ENCODE measurements at regions not wholly inside any gene's neighbourhood (a gene's known extent, or its start where the extent isn't known, plus 50 kb on each side); places are given as distances from the start of the nearest gene placed in this dataset.

DNA sequence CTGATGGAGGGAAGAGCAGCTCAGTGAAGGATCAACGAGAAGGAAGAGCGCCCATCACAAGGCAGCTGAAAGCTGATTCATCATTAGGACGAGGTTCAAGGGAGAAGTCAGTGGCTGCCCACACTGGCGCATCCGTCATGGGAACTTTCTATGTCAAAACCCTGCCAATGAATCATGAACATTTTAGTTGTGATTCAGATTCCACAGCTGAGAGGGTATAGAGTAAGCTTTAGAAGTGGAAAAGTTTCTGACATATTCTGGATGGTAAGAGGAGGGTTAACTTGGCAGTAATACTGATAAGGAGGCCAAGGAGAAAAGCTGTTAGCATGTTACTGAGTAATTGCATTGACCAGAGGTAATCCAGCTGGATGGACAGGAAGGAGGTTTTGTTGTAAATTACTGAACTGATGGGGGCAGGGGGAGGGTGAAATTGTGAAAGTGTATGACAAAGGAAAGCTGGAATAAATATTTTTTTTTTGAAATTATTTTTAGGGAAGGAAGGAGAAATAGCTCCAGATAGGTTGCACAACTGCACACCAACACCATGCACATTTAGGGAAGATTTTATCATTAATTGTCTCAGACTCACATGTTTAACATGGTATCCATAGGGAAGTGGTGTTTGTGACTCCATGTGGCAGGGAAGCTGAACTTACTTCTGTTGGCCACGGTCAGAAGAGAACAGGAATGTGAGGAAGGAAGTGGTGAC, 78.3 kb upstream of the NRP1 start:
- DNase-seq (ENCODE audit: low spot score in 2 of 2), result no peak

DNA sequence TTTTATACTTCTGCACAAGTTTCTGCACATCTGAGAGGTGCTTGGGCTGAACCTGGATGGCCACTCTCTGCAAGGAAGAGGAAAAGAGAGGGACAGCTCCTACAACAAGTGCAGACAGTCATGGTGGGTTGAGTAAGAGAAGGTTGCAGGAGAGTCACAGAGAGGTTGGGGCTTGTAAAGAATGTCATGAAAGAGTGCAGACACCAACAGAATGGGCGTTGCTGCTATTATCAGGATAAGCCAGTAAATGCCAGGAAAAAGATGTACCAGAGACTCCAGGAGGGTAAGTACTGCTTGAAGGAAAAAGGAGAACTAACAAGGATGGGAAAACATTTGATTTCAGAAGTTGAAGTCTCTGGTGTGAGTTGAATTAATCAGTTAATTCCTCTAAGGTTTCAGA, 77.8 kb upstream of the NRP1 start:
- DNase-seq (ENCODE audit: low spot score in 2 of 2) (no peak), FAIRE-seq (no peak)

More for the DNA sequence above, 78.3 kb upstream of the NRP1 start:
- no peak for FAIRE-seq

DNA sequence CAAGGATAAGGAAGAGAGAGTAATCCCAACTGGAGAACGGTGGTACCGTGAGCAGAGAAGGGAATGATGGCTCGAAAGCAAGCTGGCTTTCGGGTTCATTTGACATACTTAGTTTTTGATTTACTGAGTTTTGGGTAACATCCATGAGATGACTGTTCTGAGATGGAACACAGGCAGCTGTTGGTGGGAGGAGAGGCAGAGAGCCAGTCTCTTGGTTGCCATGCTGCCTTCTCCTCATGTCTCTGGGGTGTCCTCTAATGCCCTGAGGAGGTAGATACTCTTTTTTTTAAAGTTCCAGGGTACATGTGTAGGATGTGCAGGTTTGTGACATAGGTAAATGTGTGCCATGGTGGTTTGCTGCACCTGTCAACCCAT, 76.4 kb upstream of the NRP1 start:
- no peak for DNase-seq (ENCODE audit: low spot score in 2 of 2)

DNA sequence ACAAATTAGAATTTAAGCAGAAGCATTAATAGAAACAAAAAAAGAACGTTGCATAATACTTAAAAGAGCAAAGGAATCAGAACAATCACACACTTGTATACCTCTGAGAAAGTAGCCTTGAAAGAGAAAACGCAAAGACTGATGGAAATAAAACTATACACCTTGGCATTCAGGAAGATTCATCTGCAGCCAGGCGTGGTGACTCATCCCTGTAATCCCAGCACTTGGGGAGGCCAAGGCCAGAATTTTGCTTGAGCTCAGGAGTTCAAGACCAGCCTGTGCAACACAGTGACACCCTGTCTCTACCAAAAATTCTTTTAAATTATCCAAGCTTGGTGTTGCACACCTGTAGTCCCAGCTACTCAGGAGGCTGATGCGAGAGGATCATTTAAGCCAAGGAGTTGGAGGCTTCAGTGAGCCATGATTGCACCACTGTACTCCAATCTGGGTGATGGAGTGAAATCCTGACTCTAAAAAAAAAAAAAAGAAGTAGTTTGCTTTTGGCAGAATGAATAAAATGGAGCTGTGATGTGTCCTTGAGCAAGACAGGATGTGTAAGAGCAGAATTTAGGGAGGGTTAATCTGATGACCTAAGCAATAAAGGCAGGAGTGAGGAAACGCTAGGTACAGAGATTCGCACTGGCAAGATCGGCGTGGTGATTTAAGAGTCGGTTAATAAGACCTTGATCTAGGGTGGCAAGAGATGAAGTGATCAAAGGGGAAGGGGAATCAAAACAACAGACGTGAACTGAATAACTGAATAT, 75.8 kb upstream of the NRP1 start:
- no peak for DNase-seq (ENCODE audit: low spot score in 2 of 2)
- no peak for FAIRE-seq

More for the DNA sequence above, 76.4 kb upstream of the NRP1 start:
- no peak for FAIRE-seq

DNA sequence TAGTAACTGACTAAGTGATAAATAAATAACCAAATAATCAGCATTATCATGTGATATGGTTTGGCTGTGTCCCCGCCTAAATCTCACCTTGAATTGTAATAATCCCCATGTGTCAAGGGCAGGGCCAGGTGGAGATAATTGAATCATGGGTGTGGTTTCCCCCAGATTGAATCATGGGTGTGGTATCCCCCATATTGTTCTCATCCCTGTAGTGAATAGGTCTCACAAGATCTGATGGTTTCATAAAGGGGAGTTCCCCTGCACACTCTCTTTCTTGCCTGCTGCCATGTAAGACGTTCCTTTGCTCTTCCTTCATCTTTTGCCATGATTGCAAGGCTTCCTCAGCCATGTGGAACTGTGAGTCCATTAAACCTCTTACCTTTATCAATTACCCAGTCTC, 72.1 kb upstream of the NRP1 start:
- FAIRE-seq (no peak), DNase-seq (ENCODE audit: low spot score in 2 of 2) (no peak)

DNA sequence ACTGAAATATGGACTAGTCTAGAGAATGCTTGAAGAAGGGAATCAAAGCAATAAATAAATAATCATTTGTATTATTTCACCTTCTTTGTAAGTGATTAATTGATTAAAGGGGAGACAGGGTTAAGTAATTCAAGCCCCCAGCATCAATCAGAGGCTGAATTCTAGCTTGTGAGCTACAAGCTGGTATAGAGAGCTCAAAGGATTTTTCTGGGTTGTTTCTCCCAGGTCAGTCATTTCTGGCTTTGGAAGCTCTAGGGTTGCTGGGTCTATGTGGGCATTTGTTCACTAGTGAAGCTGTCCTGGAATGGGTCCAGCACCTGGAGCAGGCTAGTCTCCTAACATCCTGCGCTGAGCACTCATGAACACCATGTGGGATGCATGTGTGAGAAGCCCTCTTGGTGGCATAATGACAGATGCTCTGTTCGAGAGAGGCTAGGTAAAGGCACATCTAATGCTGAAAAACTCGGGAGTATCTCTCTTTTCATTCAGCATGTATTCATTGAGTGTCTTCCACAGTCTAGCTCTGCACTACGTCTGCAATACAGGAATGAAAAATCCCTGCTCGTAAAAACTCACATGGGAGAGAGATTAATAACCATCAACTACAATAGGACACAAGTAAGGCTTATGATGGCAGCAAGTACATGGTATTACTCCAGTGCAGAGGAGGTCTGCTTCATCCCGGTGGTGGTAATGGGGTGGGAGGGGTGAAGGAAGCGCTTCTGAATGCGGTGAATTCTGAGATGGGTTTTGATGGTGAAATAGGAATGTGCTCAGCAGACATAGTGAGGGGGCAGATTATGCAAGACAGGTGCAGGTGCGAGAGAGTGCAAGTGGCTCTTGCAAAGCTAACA, 68.0 kb upstream of the NRP1 start:
- DNase-seq (ENCODE audit: low spot score in 2 of 2), result no peak
- no peak for FAIRE-seq

DNA sequence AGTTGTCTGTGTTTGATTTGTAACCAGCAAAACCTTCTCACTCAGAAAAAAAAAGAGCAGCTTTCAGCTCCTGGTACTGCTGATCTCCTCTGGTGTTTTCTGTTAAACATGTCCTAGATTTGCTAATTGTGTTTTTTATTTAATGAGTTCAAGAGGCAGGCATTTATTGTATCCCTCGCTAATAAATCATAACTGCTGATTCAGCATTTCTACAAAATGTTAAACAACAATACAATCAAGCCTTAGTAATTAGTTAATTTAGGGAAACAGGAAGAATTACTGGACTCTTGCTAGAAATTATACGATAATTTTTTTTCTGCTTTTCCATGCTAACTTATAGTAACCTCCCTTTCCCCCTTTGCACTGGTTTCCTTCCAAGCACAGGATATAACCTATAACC, 66.8 kb upstream of the NRP1 start:
- DNase-seq (ENCODE audit: low spot score in 2 of 2) (no peak), FAIRE-seq (no peak)

DNA sequence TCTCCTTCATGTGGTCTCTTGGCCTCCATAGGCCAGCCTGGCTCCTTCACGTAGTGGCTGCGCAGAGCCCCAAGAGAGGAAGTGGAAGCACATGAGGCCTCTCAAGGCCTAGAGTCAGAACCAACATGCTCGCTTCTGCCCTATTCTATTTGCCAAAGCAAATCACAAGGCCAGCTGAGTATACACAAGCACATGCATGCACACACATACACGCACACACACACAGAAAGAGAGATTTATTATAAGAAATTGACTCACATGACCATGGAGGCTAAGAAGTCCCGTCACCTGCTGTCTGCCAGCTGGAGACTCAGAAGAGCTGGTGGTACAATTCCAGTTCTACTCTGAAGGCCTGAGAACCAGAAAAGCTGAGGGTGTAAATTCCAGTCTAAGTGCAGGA, 64.3 kb upstream of the NRP1 start:
- DNase-seq (ENCODE audit: low spot score in 2 of 2) (no peak), FAIRE-seq (no peak)

DNA sequence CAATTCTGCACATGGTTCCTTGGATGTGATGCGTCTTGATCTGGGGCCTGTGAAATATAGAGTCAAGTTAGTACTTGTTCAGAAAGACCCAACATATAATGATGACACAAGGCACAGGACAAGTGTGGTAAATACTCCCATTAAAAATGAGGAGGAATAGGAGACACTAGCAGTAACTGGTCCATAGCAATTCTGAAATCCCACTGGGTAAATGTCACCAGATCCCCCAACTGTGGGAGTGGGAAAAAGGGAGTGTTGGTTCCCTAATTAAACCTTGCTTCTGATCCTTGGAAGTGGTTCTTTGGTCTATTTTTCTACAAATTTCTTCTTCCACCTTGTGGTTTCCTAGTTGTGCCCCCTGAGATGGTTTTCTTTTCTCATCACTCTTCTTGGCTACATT, 62.5 kb upstream of the NRP1 start:
- FAIRE-seq (no peak), DNase-seq (ENCODE audit: low spot score in 2 of 2) (no peak)

DNA sequence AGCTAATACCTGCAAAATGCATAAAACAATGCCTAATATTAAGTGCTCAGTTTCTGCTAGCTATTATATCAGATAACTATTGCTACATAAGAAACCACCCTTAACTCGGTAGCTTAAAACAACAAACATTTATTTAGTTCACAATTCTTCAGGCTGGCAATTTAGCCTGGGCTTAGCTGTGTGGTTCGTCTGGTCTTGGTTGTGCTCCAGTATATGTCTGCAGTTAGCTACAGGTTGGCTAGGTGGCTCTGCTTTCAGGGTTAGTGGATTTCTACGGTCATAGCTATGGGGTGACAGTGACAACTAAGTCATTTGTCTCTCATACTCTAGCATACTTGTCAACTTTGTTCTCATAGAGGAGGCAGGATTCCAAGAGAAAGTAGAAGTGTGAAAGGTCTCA, 61.8 kb upstream of the NRP1 start:
- DNase-seq (ENCODE audit: low spot score in 2 of 2) (no peak), FAIRE-seq (no peak)

DNA sequence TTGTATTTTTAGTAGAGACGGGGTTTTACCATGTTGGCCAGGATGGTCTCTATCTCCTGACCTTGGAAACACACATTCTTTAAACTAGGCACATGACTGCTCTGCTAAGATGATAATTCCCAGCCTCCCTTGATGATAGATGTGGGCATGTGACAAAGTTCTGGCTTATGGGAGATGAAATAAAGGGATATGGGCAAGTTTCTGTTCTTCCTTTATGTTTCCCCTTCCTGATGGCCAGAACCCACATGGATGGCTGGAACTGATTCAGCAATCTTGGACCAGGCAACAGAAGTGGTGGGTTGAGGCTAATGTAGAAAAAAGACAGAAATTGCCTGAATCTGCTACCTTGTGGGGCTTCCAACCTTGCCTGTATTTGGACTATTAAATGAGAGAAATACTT, 60.7 kb upstream of the NRP1 start:
- DNase-seq (ENCODE audit: low spot score in 2 of 2), result no peak
- FAIRE-seq, result no peak

DNA sequence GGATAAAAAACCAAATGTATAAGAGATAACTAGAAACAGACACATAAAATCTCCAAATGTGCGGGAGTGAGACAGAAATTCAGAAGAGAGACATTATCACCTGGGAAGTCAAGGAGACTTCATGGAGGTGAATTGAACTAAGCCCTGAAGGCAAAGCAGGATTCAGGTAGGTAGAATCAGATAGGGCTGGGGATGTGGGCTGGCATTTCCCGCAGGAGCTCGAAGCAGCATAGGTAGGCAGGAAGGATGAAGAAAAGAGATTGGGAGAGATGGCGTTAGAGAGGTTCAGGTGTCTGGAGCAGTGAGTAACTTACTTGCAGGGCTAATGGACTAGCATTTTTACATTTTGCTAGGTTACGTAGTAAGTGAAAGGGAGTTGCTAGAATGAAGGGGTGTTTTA, 58.2 kb upstream of the NRP1 start:
- DNase-seq (ENCODE audit: low spot score in 2 of 2) (no peak), FAIRE-seq (no peak)

DNA sequence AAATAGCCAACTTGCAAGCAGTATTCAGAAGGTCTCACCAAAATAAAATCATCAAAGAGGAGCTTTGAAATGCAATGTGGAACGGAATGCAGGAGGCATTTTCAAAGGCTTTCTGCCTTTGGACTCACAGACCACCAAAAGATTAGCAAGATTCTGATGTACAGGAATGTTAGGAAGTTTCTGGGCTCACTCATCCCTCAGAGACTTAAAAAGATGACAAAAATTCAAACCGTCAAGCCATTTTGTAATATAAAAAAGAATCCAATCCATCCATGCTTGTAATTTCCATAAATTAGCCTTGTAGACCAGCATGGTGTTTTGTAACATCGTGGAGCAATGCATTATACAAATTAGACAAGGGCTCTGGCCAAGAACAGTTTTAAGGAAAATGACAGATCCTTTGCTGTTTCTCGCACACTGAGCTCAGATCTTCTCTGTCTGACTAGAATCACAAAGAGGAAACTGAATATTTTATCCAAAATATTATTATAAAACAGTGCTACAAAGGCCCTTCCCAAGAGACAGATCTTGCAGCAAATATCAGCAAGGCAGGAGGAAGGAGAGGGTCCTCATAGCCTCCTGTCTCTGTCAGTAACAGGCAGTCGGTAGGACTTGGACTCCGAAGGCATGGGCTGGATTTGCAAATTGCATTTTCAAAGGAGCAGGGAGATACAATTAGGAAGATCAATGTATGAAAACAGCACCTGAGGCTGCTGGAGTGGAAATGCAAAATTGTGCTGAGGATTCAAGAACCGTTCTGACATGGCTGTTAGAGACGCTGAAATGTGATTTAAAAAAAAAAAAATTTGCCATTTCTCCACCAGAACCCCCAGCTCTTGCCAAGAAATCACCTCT, 57.4 kb upstream of the NRP1 start:
- DNase-seq (ENCODE audit: low spot score in 2 of 2), result no peak
- no peak for FAIRE-seq

DNA sequence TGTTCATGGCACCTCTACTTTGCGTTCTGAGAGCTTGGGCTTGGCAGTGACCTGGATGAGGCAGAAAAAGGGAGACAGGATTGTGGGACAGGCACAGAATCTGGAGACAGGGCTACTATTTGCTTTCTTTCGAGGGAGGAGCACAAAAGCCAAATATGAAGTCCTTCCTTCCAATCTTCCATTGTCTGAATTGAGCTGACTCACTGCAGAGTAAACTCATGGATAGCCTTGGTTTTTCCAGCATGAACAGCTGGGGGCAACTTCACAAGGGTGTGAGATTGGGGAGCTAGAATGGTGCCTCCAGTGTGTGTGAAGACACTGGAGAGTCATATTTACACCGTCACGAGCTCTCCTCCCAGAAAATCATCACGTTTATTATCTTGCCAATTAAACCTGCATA, 55.6 kb upstream of the NRP1 start:
- DNase-seq (ENCODE audit: low spot score in 2 of 2) (no peak), FAIRE-seq (no peak)

DNA sequence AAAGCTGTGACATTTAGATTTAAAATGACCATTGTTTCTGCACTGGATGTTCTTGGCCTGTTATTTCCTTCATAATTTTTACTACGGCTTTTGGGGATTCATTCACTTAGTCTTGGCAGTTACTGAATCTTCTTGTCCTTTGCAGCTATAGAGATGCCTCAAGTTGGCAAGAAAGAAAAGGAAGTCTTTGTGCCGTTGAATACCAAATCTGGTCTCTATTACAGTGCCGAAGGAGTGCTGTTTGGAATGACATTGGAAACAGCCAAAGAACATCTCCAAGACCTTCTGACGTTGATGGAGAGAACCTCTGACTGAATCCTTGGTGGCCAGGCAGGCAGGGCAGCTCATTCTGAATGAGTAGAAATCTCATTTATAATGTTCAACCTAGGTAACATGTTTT, 54.3 kb upstream of the NRP1 start:
- FAIRE-seq (no peak), DNase-seq (ENCODE audit: low spot score in 2 of 2) (no peak)

DNA sequence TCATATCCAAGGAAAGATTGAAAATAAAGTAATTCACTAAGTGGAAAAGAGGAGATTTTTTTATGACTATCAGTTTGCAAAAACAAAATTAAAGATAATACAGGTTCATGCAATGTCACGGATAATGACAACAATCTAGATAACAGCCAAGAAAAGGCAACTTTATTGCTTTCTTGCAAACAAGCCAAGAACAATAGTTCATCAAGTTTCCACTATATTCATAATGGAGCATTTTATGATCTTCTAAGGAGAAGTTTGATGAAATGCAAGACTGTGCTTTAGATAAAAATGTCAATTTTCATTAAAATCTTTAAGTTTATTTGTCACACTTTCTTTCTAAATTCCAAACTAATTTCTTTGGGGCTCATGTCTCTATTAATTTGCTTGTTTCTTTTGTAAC, 53.9 kb upstream of the NRP1 start:
- no peak for DNase-seq (ENCODE audit: low spot score in 2 of 2)
- no peak for FAIRE-seq

DNA sequence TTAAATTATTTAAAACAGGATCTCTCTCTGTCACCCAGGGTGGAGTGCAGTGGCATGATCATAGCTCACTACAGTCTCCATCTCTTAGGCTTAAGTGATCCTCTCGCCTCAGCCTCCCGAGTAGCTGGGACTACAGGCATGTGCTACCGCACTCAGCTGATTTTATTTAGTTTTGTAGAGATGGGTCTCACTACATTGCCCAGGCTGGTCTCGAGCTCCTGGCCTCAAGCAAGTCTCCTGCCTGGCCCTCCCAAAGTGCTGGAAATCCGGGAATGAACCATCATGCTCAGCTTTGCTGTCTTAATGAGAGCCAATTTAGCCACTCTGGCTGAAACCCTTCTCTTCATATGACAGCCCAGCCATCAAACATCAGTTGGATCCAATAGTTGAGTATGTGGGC, 53.3 kb upstream of the NRP1 start:
- DNase-seq (ENCODE audit: low spot score in 2 of 2) (no peak), FAIRE-seq (no peak)

DNA sequence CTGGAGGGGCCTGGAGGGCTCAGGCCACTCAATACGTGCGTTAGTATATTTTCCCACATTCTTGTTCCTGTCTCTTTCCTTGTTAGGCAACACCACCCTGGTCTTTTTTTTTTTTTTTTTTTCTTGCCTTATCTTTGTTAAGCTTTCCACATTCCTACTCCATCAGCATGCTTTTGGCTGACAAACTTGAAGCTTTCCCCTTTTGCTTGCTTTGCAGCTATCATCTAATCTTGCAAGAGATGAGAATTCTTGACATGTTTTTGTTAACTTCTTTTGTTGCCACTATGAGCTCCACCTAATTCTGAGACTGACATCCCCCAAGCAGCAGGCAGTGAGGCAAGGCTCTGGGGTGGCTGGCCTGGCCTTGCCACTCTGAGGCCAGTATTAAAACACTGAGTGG, 52.5 kb upstream of the NRP1 start:
- no peak for FAIRE-seq
- DNase-seq (ENCODE audit: low spot score in 2 of 2), result no peak

DNA sequence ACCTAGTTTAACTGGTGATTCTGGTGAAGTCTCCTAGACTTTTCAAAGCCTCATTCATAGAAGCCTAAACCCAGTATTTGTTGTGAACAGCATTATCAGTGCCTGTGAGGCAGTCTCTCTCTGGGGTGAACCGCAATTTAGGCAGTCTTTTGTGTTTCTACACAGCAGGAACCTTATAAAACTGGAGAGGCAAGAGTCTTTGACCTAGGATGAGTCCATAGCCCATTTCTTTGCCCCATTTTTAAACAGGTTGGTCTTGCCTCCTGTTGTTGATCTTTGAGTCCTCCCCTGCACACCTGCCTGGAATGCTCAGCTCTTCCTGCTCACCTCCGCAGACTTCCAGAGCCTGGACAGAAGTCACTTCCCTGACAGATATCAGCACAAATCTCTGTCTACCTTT, 51.2 kb upstream of the NRP1 start:
- FAIRE-seq (no peak), DNase-seq (ENCODE audit: low spot score in 2 of 2) (no peak)

DNA sequence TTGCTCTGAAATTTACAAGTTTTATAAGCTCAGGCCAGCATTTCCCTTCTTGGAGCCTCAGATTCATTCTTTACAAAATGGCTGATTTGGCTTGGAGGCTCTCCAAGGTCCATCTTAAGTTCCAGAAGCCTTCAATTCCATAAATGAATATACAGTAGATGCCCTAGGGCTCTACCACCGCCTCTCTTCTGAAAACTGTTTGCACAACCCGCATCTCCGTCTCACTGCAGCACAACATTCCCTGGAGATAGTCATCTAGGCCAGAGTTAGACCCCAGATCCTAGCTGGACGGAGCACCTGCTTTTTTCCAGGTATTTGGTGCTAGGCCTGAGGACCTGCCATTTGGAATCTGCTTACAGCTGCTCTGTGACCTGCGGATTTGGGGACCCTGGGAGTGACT, 50.5 kb upstream of the NRP1 start:
- FAIRE-seq, result no peak
- DNase-seq (ENCODE audit: low spot score in 2 of 2), result no peak

All from frontal cortex (tissue), 3 donors.